SK-N-SH treated with all-trans-retinoic acid at 6 μM for 48 hours (cell line): ENCODE measurements at regions not wholly inside any gene's neighbourhood (a gene's known extent, or its start where the extent isn't known, plus 50 kb on each side); places are given as distances from the start of the nearest gene placed in this dataset.

ENCODE experiments used
- ATAC-seq: fragments of 200-7000 bp; cut with Tn5 transposase; 3 replicates; pipeline ENCODE4 v1.9.1; 2020; ENCODE audit warnings: mild to moderate bottlenecking, moderate library complexity
- ARNTL ChIP-seq: fragments of 450-650 bp; formaldehyde crosslinking; IDR thresholded peaks from 2 replicates; pipeline ENCODE4 v1.5.0; 2020; ENCODE audit warnings: low read depth, mild to moderate bottlenecking, moderate library complexity, borderline replicate concordance
- BACH2 ChIP-seq: fragments of 250-450 bp; sonication (Bioruptor Pico); IDR thresholded peaks from 2 replicates; pipeline ENCODE4 v1.9.0; 2021; ENCODE audit warnings: mild to moderate bottlenecking, borderline replicate concordance
- CSDC2 ChIP-seq: fragments of 250-450 bp; sonication (Bioruptor Pico); IDR thresholded peaks from 2 replicates; pipeline ENCODE4 v1.5.0; 2020; ENCODE audit warnings: mild to moderate bottlenecking, moderate library complexity
- ESRRG ChIP-seq: fragments of 250-450 bp; sonication (Bioruptor Pico); IDR thresholded peaks from 2 replicates; pipeline ENCODE4 v1.6.1; 2021; ENCODE audit warnings: mild to moderate bottlenecking
- GLIS3 ChIP-seq: fragments of 250-450 bp; sonication (Bioruptor Pico); IDR thresholded peaks from 2 replicates; pipeline ENCODE4 v1.5.0; 2020; ENCODE audit warnings: mild to moderate bottlenecking, moderate library complexity
- ISL1 ChIP-seq: fragments of 250-450 bp; sonication (Bioruptor Pico); IDR thresholded peaks from 2 replicates; pipeline ENCODE4 v2.1.2; 2022; ENCODE audit warnings: mild to moderate bottlenecking, moderate library complexity
- OSR1 ChIP-seq: fragments of 250-450 bp; sonication (Bioruptor Pico); IDR thresholded peaks from 2 replicates; pipeline ENCODE4 v1.8.0; 2022; ENCODE audit warnings: moderate library complexity, mild to moderate bottlenecking, inconsistent platforms
- POU6F1 ChIP-seq: fragments of 250-450 bp; sonication (Bioruptor Pico); IDR thresholded peaks from 2 replicates; pipeline ENCODE4 v1.8.0; 2021; ENCODE audit warnings: low read depth, mild to moderate bottlenecking, moderate library complexity, borderline replicate concordance
- PPARA ChIP-seq: fragments of 250-450 bp; sonication (Bioruptor Pico); IDR thresholded peaks from 2 replicates; pipeline ENCODE4 v1.5.0; 2020; ENCODE audit warnings: mild to moderate bottlenecking, borderline replicate concordance
- RARB ChIP-seq: fragments of 250-450 bp; sonication (Bioruptor Pico); IDR thresholded peaks from 2 replicates; pipeline ENCODE4 v1.8.0; 2021; ENCODE audit warnings: mild to moderate bottlenecking, moderate library complexity
- SNAI2 ChIP-seq: fragments of 250-450 bp; sonication (Bioruptor Pico); IDR thresholded peaks from 2 replicates; pipeline ENCODE4 v1.5.0; 2020; ENCODE audit warnings: mild to moderate bottlenecking, moderate library complexity
- TCF4 ChIP-seq: fragments of 250-450 bp; sonication (Bioruptor Pico); IDR thresholded peaks from 2 replicates; pipeline ENCODE4 v1.8.0; 2021; ENCODE audit warnings: mild to moderate bottlenecking, moderate library complexity, borderline replicate concordance
- TOX ChIP-seq: fragments of 250-450 bp; sonication (Bioruptor Pico); IDR thresholded peaks from 2 replicates; pipeline ENCODE4 v1.8.0; 2021; ENCODE audit warnings: mild to moderate bottlenecking, moderate library complexity, borderline replicate concordance
- TSHZ2 ChIP-seq: fragments of 250-450 bp; sonication (Bioruptor Pico); IDR thresholded peaks from 2 replicates; pipeline ENCODE4 v1.5.0; 2020; ENCODE audit warnings: mild to moderate bottlenecking, moderate library complexity
- ZC3H10 ChIP-seq: fragments of 250-450 bp; sonication (Bioruptor Pico); IDR thresholded peaks from 2 replicates; pipeline ENCODE4 v1.5.1; 2021; ENCODE audit warnings: mild to moderate bottlenecking, moderate library complexity
- ZFP3 ChIP-seq: fragments of 250-450 bp; sonication (Bioruptor Pico); IDR thresholded peaks from 2 replicates; pipeline ENCODE4 v1.5.0; 2020; ENCODE audit warnings: mild to moderate bottlenecking, moderate library complexity
- ZNF565 ChIP-seq: fragments of 450-650 bp; formaldehyde crosslinking; conservative IDR thresholded peaks from 2 replicates; pipeline ENCODE4 v1.5.0; 2020; ENCODE audit warnings: low read depth, mild to moderate bottlenecking, moderate library complexity
- ZNF70 ChIP-seq: fragments of 450-650 bp; formaldehyde crosslinking; IDR thresholded peaks from 2 replicates; pipeline ENCODE4 v1.5.0; 2020; ENCODE audit warnings: mild to moderate bottlenecking, moderate library complexity
- ZNF8 ChIP-seq: fragments of 450-650 bp; formaldehyde crosslinking; IDR thresholded peaks from 2 replicates; pipeline ENCODE4 v1.5.0; 2020; ENCODE audit warnings: mild to moderate bottlenecking, moderate library complexity
- TF ChIP-seq, protein P1 (sequence below): fragments of 250-450 bp; sonication (Bioruptor Pico); IDR thresholded peaks from 2 replicates; pipeline ENCODE4 v1.5.1; 2020; ENCODE audit warnings: low read depth, mild to moderate bottlenecking, moderate library complexity
- TF ChIP-seq, protein P2 (sequence below): fragments of 250-450 bp; sonication (Bioruptor Pico); IDR thresholded peaks from 2 replicates; pipeline ENCODE4 v1.5.1; 2021; ENCODE audit warnings: mild to moderate bottlenecking, moderate library complexity
- TF ChIP-seq, protein P3 (sequence below): fragments of 250-450 bp; sonication (Bioruptor Pico); IDR thresholded peaks from 2 replicates; pipeline ENCODE4 v1.8.0; 2020; ENCODE audit warnings: mild to moderate bottlenecking, moderate library complexity, borderline replicate concordance

GRCh38 chr6:15823838-15824414 is 161.1 kb upstream of the DTNBP1 start:
- no peak for ATAC-seq
- TF ChIP-seq ZNF8 (no peak), GLIS3 (CRISPR knock-in tag) (no peak), ZFP3 (no peak), TSHZ2 (CRISPR knock-in tag) (no peak)

DNA sequence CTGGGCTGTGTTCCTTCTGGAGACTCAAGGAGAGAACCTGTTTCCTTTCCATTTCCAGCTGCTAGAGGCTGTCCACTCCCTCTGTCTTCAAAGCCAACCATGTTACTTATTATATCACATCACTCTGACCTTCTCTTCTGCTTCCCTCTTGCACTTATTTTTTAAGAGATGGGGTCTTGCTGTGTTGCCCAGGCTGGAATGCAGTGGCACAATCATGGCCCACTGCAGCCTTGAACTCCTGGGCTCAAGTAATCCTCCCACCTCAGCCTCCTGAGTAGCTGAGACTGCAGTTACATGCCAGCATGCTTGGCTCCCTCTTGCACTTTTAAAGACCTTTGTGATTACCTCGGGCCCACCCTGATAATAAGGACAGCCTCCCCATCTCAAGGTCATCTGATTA is 160.0 kb upstream of the DTNBP1 start:
- no peak for ATAC-seq
- TF ChIP-seq ZFP3 (no peak), TCF4 (no peak), SNAI2 (no peak), GLIS3 (CRISPR knock-in tag) (no peak), ISL1 (CRISPR knock-in tag) (no peak), ESRRG (CRISPR knock-in tag) (no peak), PPARA (no peak), CSDC2 (CRISPR knock-in tag) (no peak), BACH2 (no peak), RARB (no peak), POU6F1 (CRISPR knock-in tag) (no peak)
- TF ChIP-seq, protein P1, sequence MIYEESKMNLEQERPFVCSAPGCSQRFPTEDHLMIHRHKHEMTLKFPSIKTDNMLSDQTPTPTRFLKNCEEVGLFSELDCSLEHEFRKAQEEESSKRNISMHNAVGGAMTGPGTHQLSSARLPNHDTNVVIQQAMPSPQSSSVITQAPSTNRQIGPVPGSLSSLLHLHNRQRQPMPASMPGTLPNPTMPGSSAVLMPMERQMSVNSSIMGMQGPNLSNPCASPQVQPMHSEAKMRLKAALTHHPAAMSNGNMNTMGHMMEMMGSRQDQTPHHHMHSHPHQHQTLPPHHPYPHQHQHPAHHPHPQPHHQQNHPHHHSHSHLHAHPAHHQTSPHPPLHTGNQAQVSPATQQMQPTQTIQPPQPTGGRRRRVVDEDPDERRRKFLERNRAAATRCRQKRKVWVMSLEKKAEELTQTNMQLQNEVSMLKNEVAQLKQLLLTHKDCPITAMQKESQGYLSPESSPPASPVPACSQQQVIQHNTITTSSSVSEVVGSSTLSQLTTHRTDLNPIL (CRISPR knock-in tag): no peak

- no peak for TF ChIP-seq ESRRG (CRISPR knock-in tag)
- TF ChIP-seq PPARA: no peak
- no peak for TF ChIP-seq ARNTL (CRISPR knock-in tag)
- TF ChIP-seq ZNF565: no peak
- TF ChIP-seq, protein P1 (CRISPR knock-in tag): no peak
- TF ChIP-seq, protein P2, sequence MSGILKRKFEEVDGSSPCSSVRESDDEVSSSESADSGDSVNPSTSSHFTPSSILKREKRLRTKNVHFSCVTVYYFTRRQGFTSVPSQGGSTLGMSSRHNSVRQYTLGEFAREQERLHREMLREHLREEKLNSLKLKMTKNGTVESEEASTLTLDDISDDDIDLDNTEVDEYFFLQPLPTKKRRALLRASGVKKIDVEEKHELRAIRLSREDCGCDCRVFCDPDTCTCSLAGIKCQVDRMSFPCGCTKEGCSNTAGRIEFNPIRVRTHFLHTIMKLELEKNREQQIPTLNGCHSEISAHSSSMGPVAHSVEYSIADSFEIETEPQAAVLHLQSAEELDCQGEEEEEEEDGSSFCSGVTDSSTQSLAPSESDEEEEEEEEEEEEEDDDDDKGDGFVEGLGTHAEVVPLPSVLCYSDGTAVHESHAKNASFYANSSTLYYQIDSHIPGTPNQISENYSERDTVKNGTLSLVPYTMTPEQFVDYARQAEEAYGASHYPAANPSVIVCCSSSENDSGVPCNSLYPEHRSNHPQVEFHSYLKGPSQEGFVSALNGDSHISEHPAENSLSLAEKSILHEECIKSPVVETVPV (CRISPR knock-in tag): no peak
- no peak for TF ChIP-seq OSR1 (CRISPR knock-in tag)
- TF ChIP-seq ZC3H10: no peak
- no peak for TF ChIP-seq CSDC2 (CRISPR knock-in tag)
- no peak for TF ChIP-seq TCF4
- TF ChIP-seq TOX (CRISPR knock-in tag): no peak
- ATAC-seq: no peak
Observed at GRCh38 chr6:15819841-15820240, 157.0 kb upstream of the DTNBP1 start.

- no peak for ATAC-seq
- TF ChIP-seq ZNF565 (no peak), RARB (no peak), ZNF8 (no peak), CSDC2 (CRISPR knock-in tag) (no peak), TCF4 (no peak), ISL1 (CRISPR knock-in tag) (no peak), ZNF70 (no peak), ZC3H10 (no peak), ESRRG (CRISPR knock-in tag) (no peak), ZFP3 (no peak), SNAI2 (no peak), TOX (CRISPR knock-in tag) (no peak), PPARA (no peak), OSR1 (CRISPR knock-in tag) (no peak), POU6F1 (CRISPR knock-in tag) (no peak)
- TF ChIP-seq, protein P3, sequence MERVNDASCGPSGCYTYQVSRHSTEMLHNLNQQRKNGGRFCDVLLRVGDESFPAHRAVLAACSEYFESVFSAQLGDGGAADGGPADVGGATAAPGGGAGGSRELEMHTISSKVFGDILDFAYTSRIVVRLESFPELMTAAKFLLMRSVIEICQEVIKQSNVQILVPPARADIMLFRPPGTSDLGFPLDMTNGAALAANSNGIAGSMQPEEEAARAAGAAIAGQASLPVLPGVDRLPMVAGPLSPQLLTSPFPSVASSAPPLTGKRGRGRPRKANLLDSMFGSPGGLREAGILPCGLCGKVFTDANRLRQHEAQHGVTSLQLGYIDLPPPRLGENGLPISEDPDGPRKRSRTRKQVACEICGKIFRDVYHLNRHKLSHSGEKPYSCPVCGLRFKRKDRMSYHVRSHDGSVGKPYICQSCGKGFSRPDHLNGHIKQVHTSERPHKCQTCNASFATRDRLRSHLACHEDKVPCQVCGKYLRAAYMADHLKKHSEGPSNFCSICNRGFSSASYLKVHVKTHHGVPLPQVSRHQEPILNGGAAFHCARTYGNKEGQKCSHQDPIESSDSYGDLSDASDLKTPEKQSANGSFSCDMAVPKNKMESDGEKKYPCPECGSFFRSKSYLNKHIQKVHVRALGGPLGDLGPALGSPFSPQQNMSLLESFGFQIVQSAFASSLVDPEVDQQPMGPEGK: no peak
Observed at GRCh38 chr6:15819226-15819625, 156.4 kb upstream of the DTNBP1 start.
